CMK (cell line): ENCODE measurements at regions not wholly inside any gene's neighbourhood (a gene's known extent, or its start where the extent isn't known, plus 50 kb on each side); places are given as distances from the start of the nearest gene placed in this dataset.
A peak's percentile ranks its signal among the peaks of the same experiment; 100 is the strongest.
"Not testable (repeated sequence)": the region's sequence is repeated elsewhere in the genome, so short reads cannot be mapped to it uniquely, and the experiment has no call there.

Experiments
- DNase-seq: peaks from one replicate; pipeline ENCODE4 v3.0.0-alpha.2; 2010; ENCODE audit warnings: low read depth

DNA sequence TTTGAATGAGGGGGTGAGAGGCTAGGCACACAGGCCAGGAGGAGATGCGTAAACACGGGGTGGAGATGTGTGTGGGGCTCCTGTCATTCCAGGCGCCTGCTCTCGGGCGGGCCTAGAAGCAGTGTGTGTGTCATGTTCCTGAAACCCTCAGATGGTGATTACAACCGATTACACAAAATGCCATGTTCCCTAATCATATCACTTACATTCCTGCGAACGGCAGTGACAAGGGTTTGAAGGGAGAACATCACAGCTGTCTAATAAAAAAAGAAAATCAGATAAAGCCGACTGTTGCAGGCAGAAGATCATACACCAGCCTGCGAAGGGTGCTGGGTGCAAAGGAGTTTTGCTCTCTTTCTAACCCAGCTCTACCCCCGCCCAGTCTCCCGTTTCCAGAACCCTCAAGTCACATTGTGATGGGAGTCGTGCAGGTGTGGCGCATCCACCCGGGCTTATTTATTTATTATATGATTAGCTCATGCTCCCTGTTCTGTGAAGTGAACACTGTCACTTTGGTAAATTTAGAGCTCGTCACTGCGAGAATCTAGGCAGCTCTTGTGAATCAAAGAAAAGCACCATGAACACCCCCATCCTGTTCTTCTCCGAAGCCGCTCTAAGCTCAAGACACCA lies 140.3 kb downstream of the NR2F2 start:
- no peak for DNase-seq

DNA sequence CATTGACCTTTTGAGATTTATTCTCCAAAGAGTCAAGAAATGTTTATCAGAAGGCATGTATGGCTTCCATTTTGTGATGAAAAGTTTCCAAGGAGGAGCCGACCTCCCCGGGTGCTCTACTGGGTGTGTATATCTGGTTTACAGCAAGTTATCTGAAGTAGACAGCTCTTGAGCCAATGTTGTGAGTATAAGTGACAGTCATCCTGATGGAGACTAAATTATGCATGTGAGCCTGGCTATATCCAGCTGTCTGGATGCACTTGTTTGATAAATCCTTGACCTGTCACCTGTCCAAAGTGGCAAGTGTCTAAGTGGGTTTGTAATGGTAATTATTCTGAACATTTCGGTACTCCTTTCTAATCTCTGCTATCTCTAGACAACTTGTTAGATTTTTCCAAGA lies 142.2 kb downstream of the NR2F2 start:
- DNase-seq = no peak

DNA sequence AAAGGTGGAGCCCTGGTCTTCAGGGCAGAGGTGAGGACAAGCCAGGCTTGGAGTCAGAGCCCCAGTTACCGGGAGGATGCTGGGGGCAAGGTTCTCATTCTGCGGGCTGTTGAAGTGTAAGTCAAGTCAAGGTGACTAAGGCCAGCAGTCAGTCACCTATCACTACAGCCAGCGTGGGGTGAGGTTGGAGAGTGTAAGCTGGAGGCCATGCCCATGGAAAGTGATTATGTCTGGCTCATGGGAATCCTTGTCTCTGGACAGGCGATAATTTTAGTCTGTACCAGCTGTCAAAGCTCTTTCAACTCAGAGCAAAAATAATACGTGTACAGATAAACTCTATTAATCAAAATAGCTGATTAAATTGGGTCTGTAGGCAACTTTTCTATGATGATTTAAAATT lies 143.1 kb downstream of the NR2F2 start:
- DNase-seq = no peak

DNA sequence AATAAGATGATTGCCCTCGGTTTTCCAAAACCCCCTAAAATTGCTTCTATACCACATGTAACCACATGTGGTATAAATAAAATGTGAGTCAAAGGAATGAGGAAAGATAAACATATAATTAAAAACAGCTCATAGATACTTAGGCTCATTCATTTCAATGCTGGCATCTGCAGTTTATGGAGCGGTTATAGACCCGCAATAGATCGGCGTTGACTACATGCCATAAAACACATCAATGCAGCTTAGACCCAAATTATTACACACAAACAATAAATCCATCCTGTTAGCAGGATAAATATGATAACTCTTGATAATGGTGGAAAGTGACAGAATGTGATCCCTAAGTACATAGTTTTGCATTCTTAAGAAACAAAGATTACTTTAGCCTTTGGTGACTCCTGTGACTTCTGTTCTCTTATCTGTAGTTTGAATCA lies 143.7 kb downstream of the NR2F2 start:
- no peak for DNase-seq

DNA sequence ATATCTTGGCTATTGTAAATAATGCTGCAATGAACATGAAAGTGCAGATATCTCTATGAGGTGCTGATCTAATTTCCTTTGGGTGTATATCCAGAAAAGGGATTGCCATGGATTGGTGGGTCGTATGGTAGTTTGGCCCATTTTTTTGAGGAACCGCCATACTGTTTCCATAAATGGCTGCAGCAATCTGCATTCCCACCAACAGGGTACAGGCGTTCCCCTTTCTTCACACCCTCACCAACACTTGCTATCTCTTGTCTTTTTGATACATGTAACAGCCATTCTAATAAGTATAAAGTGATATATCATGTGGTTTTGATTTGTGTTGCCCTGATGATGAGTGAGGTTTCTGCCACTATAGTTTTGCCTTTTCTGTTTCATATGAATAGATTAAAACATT lies 146.7 kb downstream of the NR2F2 start:
- no peak for DNase-seq

DNA sequence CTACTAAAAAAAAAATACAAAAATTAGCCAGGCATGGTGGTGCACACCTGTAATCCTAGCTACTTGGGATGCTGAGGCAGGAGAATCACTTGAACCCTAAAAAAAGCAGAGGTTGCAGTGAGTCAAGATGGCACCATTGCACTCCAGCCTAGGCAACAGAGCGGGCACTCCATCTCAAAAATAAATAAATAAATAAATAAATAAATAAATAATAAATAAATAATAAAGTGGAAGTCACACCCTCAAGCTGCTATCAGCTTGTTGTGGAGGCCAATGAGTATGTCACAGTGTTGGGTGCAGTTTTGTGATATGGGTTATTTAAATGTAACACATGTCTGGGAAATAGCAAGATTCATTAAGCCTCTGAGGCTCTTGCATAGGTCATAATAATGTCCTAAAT lies 153.9 kb downstream of the NR2F2 start:
- DNase-seq = not testable (repeated sequence)

DNA sequence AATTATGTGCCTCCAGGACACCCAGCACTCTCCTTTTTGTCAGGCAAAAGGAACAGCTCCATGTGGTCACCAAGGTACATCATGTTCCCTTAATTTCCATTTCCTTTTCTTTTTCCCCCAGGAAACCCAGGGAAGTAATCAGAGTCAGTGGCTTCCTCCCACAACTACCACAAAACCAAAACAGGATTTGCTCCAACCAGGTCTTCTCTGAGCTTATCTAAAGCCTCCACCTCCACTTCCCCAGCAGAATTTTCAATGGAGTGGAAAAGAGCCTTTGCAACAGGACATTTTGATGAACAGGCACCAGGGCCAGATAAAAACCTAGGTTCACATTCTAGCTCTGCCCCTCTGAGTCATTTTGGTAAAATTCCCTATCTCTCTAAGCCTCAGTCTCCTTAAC lies 154.3 kb downstream of the NR2F2 start:
- no peak for DNase-seq

DNA sequence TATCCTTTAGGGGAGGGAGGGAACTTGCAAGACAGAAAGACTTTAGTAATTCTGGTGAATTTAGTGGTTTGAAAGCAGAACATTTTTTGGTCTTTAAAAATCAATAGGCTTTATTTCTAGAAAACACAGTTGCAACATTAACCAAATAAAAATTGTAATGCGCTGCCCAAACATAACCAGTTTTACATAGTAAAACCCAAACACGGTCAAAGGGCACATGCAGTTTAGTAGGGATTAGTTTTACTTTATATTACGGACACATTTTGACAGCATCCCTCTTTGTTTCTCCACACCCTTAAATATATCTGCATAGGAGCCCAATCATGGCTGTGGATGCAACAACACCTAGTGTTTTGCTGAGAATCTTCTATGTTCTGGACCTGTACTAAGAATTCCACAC lies 156.7 kb downstream of the NR2F2 start:
- no peak for DNase-seq

DNA sequence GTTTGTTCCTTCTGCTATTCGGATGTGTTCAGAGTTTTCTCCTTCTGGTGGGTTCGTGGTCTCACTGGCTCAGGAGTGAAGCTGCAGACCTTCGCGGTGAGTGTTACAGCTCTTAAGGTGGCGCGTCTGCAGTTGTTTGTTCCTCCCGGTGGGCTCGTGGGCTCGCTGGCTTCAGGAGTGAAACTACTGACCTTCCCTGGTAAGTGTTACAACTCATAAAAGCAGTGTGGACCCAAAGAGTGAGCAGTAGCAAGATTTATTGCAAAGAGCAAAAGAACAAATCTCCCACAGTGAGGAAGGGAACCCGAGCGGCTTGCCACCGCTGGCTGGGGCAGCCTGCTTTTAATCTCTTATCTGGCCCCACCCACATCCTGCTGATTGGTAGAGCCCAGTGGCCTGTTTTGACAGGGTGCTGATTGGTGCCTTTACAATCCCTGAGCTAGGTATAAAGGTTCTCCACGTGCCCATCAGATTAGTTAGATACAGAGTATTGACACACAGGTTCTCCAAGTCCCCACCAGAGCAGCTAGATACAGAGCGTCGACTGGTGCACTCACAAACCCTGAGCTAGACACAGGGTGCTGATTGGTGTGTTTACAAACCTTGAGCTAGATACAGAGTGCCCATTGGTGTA lies 160.7 kb downstream of the NR2F2 start:
- not testable (repeated sequence) for DNase-seq

DNA sequence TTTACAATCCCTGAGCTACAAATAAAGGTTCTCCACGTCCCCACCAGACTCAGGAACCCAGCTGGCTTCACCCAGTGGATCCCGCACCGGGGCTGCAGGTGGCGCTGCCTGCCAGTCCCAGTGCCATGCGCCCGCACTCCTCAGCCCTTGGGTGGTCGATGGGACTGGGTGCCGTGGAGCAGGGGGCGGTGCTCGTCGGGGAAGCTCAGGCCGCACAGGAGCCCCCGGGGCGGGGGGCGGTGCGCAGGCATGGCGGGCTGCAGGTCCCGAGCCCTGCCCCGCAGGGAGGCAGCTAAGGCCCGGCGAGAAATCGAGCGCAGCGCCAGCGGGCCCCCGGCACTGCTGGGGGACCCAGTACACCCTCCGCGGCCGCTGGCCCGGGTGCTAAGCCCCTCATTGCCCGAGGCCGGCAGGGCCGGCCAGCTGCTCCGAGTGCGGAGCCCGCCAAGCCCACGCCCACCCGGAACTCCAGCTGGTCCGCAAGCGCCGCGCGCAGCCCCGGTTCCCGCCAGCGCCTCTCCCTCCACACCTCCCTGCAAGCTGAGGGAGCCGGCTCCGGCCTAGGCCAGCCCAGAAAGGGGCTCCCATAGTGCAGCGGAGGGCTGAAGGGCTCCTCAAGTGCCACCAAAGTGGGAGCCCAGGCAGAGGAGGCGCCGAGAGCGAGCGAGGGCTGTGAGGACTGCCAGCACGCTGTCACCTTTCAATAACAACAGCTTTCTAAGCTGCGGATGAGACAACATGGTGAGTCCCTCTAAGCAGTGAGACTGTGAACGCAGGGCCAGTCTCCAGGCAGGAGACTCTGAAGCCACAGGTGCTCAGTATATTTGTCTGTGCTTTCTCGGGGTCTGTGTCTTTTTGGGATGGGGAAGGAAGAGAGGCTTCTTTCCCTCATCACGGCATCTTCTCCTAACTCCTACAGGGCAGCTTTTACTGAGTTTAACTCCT lies 161.5 kb downstream of the NR2F2 start:
- not testable (repeated sequence) for DNase-seq

DNA sequence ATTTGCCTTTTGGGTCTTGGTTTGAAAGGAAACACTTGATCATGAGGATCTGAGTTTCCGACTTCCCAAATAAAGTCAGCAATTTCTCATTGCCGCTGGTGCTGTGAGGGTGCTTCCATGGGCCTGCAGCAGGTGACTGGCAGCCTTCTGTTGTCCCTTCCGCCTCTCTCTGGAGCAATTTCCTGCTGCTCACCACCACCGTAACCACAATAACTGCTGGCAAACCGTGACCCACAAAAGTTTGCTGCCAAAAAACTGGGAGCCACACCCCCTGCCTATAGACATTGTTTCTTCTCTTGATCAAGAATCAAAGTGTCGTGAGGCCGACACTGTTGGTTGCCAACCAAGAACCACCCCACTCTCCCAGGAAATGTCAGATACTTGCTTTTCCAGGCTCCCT lies 164.0 kb downstream of the NR2F2 start:
- DNase-seq = peak; percentile 8

DNA sequence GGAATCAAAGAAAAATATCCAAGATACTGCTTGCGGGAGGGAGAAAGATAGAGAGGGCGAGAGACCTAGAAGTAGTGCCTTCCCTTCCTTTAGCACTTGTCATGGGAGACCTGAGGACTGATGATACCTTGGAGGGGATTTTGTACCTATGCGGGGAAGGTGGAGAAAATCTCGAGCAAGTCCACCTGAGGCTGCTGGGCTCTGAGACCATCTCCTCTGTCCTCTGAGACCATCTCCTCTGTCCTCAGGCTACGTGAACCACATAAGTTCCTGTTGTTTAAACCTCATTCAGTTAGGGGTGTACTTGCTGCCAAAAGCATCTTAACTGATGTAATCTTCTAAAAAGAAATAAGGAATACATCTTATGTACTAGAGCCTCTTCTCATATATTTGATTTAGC lies 164.9 kb downstream of the NR2F2 start:
- DNase-seq = no peak

DNA sequence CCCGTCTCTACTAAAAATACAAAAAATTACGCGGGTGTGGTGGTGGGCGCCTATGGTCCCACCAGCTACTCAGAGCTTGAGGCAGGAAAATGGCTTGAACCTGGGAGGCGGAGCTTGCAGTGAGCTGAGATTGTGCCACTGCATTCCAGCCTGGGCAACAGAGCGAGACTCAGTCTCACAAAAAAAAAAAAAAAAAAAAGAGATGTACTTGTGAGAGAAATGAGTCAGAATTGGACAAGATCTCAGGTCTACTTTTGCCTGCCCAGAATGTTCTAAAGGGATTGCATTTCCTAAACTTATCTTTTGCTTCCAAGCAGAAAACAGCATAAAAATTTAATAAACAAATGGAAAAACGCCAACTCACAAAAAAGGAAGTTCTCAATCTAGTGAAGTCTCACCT lies 167.5 kb downstream of the NR2F2 start:
- no peak for DNase-seq

DNA sequence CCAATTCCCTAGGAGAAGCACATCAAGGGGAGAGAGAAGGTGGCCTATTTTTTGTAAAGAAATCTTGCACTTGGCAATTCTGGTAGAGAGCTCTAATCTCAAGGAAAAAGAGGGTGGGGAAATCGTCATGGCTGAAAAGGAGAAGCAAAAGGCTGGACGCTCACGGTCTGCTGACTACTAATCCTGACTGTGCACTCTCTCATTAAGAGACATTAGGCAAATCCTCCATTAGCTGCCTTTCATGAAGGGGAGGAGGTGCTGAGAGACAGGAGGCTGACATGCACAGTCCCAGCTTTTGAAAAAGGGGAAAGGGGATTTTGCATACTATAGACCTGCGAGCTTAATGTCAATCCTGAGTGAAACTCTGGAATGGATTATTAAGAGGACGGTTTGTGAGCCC lies 170.0 kb downstream of the NR2F2 start:
- no peak for DNase-seq

DNA sequence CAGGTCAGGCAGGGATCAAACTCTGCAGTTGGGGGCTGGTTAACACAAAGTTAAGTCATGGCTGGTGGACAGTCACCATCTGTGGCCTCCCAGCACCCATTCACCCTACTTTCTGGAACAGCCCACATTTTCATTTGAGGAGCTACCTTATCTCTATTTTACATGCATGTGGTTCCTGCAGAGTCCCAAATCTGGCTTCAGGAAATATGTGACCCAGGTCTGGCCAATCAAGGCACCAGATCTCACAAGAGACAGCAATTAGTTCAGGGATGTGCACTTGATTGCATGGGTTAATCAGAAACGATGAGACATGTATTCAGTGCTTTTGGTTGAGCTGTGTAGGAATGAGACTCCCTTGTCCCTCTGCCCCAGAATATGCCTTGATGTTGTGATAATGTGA lies 170.9 kb downstream of the NR2F2 start:
- no peak for DNase-seq

DNA sequence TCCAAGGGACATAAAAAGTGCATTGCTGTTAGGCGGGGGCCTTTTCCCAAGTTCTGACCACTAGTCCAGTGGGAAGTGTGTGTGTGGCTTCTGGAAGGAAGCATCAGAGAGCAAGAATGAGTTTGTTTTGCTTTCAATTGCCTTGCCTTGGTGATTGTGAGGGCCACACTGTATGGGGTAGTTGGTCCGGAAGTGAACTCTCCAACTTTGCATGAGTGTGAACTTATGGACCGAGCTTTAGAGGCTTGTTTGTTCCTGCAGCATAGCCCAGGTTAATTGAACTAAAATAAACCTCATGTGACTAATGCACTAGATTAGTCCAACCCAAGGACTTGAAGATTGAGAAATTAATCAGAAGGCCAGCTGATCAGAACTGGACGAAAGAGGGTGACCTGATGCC lies 171.7 kb downstream of the NR2F2 start:
- no peak for DNase-seq

DNA sequence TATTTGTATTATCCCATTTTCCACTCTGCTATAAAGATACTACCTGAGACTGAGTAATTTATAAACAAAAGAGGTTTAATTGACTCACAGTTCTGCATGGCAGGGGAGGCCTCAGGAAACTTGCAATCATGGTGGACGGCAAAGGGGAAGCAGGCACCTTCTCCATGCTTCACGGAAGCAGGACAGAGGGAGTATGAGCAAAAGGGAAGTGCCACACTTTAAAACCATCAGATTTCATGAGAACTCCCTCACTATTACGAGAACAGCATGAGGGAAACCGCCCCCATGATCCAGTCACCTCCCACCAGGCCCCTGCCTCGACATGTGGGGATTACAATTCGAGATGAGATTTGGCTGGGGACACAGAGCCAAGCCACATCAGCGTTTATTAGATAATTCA lies 172.8 kb downstream of the NR2F2 start:
- no peak for DNase-seq

DNA sequence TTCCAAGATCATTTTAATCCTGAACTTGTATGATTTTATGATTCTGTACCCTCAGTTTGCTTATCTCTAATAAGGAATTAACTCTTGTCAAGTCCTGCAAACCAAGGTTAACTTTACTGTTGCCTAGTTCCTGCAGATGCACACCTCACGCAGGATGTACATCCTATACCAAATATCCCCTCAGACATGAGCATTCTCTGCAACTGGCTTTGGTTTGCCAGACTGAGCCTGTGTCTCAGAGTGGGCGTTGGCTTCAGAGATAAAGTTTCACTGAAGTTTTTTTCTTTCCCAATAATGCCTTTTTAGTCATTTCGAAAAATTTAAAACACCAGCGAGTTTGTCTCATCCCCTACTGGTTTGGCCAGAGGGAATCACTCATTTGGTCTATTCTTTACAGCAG lies 173.9 kb downstream of the NR2F2 start:
- no peak for DNase-seq

DNA sequence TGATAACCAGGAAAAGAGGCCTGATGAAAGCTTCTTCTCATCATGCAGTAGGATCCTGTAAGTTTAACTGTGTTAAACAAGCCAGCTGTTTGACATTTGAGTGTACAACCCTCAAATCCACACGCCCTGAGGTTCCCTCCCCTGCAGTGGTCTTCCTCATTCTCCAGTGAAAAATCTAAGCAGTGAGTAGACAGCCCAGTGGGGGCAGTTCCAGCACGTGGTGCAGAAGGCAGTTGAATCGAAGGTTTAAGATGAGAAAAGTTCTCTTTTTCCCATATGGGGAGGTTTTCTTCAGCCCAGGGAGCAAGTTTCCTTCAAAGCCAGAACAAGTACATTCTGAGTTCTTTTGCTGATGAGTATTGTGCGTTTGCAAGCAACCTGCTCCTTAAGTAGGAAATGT lies 174.5 kb downstream of the NR2F2 start:
- DNase-seq = no peak

DNA sequence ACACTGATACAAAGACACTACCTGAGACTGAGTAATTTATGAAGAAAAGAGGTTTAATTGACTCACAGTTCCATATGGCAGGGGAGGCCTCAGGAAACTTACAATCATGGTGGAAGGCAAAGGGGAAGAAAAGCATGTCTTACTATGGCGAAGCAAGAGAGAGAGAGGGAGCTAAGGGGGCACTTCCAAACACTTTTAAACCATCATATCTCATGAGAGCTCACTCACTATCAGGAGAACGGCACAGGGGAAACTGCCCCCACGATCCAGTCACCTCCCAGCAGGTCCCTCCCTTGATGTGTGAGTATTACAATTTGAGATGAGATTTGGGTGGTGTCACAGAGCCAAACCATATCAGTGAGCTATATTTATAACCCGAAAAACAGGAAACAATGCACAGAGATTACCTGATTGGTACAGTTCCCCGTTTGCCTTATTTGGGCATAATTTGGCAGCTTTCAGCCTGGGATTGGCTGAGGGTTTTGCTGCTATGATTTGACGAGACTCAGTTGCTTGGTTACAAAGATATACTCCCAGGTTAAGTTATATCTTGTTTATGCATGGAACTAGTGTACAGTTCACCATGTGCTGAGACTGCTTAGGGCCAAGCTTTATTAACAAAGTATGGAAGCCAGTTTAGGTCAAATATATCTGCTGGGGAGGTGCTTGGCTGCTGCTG lies 184.2 kb downstream of the NR2F2 start:
- DNase-seq = no peak

DNA sequence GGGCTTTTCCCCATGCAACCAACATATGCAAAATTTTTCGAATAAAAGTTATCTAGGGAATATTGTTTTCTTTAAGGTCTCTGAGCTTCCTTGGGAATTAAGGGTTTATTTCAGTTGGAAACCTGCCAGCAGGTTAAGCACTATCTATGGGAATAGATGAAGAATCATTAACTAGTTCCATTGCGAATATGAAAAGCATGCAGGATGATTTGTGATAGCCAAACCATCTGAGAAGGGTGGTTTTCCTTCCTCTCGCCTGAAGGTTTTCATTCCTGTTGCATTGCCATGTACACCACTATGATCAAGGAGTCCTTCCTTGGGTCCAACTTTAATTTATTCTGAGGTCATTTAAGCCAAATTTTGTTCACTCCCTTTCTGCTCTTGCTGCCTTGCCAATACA lies 184.9 kb downstream of the NR2F2 start:
- no peak for DNase-seq

DNA sequence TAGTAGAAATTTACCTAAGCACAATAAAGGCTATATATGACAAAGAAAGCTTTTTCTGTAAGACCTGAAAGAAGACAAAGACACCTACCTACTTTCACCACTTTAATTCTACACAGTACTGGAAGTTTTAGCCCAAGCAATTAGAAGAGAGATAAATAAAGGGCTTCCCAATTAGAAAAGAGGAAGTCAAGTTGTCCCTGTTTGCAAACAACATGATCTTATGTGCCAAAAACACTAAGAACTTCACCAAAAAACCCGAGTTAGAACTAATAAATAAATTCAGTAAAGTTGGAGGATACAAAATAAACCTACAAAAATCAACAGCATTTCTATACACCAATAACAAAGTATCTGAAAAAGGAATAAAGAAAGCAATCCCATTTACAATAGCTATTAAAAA lies 190.9 kb downstream of the NR2F2 start:
- no peak for DNase-seq
